Glomerular visceral epithelial cell (primary cell): ENCODE measurements at regions not wholly inside any gene's neighbourhood (a gene's known extent, or its start where the extent isn't known, plus 50 kb on each side); places are given as distances from the start of the nearest gene placed in this dataset.
A peak's percentile ranks its signal among the peaks of the same experiment; 100 is the strongest.
"Not testable (repeated sequence)": the region's sequence is repeated elsewhere in the genome, so short reads cannot be mapped to it uniquely, and the experiment has no call there.

Experiments used
- DNase-seq: peaks from one replicate; pipeline ENCODE4 v3.0.0-alpha.2; 2016; ENCODE audit errors: extremely low spot score

DNA sequence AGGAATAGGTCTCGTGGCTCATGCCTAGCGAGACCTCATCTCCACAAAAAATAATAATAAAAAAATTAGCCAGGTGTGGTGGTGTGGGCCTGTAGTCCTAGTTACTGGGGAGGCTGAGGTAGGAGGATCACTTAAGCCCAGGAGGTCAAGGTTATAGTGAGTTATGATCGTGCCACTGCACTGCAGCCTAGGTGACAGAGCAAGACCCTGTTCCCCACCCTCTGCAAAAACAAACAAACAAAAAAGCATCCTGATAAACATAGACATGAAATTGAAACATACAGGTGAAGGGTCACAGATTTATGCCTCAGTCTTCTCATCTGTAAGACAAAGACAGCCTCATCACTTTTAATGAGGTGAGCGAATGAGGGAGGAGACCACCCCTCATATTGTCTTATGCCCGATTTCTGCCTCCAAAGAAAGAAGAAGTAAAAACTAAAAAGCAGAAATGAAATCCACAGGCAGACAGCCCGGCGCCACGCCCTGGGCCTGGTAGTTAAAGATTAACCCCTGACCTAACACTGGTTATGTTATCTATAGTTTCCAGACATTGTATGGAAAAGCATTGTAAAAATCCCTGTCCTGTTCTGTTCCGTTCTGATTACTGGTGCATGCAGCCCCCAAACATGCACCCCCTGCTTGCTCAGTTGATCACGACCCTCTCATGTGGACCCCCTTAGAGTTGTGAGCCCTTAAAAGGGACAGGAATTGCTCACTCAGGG lies 138.5 kb downstream of the OR2B2 start:
- DNase-seq = not testable (repeated sequence)

DNA sequence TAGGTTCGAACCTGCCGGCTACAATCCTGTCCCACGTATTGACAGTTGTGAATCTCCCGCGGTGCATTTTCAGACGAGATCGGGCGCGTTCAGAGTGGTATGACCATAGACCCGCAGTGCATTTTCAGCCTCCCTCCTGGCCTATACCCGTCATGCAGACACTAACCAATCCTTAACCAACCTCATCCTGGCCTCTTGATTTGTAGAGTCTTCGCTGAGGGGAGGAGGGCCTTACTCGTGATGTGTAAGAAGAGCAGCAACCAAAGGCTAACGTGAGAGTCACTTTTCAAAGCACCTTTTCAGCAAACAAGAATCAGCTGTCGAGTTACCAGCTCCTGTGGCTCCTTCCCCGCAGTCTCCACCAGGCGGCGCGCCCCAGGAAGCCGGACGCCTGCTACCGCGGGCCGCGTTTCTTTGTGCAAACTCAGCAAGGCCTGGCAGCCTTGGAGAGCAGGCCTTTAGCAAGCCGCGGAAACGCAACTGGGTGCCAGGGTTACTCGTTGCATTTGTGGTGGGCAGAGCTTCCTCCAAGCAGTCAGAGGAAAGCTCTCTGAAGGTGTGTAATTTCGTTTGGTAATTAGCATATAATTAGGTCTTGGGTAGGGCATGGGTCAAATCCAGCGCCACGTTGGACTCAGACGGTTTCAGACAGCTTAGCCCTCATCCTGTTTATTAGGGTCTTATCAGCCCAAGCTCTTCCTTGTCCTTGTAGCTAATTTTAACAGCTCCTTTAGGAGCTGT lies 139.8 kb downstream of the OR2B2 start:
- peak; percentile 83 for DNase-seq

DNA sequence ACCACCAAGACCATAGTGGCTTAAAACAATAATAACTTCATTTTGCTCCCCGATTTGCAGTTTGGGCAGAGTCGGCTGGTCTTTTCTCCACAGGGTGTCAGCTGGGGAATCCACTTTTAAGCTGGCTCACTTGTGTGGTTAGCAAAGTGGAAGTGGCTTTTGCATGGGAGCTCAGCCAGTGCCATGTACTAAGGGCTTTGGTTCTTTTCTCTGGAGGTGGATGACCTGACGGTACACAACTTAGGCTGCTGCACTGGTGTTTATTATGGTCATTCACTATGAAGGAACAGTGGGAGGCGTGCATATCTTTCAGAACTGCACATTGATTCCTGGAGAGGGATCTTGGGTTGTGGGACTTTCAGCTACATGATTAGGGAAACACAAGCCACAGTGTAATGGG lies 141.0 kb downstream of the OR2B2 start:
- no peak for DNase-seq

DNA sequence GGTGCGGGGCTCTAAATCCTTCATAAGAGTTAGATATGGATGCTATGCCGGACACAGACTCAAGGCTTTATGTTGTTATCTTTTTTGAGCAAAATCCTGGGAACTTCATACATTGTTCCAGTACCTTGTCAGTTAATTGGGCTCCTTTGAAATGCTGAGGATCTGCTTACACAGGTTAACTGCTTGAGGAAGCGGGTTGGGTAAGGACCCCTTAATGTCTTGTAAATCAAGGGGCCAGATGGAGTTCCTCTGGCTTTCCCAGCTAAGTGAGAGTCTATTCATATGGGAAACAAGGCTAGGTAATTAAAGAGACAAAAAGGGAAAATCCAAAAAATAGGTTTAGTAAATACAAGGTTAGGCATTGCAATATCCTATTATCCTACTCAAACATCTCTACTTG lies 141.5 kb downstream of the OR2B2 start:
- no peak for DNase-seq

DNA sequence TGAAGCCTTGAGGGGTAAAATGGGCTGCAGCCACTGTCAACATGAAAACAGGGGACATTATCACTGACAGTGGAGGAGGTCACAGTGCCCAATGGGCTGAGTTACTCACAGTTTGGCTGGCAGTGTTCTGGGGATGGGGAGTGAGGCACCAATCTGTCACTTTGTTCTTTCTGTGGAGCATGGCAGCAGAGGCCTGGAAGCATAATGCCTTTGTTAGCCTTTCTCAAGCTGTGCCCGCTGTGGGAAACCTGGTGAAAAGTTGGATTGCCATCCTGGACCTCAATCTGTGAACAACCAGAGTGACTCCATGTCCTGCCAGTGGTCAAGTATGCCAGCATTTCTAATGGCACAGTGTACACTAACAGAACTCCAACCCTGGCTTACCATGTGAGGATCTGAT lies 143.6 kb downstream of the OR2B2 start:
- no peak for DNase-seq

DNA sequence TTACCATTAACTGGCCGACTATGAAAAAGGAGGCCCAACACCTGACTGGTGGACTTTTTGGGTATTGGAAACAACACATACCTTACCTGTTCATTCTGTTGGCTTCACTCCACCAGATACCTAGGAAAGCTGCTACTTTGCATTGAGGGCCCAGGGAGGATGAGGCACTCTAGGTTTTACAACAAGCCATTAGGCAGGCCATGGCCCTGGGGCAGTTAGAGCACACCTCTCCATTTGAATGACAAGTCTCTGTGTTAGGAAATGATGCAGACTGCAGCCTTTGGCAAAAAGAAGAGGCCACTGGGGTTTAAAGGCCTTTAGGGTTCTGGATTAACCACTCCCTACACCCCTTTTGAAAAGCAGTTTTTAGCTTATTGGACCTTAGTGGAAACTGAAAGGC lies 144.3 kb downstream of the OR2B2 start:
- no peak for DNase-seq

DNA sequence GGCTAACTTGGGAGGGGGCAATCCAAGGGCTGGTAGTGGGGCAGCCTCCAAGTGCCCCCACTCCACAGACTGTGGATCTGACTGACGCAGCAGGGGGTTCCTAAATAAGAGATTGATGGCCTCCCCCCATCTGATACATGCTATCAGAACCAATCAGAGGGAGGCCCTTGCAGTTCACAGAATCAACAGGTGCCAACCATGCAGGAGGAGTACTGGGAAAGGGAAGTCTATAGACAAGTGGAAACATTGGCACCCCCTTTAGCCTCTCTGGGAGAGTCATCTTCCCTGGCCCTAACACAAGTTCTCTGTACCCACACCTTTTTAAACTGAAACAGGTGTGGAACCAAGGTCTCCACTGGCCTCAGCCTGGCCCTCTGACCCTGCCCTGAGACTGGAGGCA lies 145.8 kb downstream of the OR2B2 start:
- DNase-seq = no peak

DNA sequence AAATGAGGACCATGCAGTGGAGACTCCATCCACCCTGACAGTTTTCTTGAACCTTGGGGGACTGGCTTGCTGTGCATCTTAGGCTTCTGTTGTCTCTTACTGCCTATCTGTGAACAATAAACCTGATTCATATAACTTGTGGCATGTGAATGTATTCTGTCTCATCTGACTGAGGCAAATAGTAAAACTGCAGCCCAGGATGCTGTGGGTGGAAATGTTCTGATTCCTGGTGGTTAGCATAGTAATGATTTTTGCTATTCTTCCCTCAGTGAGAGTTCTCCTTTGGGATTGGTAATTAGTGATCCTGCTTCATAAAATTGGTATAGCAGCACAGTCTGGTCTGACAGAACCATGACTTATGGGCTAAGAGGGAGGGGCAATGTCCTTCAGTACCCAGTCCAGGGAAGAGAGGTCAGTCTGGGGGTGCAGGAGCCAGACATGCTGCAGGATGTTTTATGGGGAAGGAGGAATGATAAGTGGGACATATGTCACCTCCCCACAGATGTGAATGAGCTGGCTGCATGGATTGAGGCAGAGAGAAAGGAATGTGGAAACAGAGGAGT lies 147.1 kb downstream of the OR2B2 start:
- DNase-seq = no peak

DNA sequence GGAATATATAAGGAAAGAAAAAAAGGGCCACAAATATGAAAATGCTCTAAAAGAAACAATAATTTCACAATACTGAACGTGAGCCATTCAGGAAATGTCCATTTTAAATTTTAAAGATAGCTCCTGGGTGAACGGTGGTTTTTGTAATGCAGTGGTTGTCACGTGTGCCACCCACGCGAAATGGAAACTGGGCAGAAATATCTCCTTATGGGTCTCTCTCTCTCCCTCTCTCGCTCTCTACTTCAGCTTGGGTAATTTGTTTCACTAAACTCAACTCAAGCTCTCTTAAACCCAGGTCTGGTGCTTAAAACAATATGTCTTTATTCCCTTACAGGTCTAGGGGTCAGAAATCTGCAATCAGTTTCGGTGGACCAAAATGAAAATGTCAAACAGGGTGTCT lies 150.8 kb downstream of the OR2B2 start:
- DNase-seq = no peak

DNA sequence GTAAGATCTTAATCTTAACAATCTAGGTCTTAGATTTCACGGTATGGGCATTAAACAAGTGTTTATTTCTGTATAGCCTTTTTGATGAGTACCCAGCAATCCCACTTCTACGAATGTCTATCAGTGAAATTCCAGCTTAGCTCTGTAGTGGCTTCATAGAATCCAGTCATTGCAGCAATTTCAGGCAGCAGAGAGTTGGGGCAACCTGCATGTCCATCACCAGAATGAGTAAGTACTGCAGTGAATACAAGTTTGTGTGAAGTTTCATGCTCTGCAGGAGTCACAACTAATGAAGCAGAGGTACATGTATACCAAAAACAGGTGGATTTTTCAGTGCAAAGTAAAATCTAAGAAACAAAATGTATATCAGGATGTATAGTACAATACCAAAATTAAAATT lies 151.7 kb downstream of the OR2B2 start:
- DNase-seq = no peak

DNA sequence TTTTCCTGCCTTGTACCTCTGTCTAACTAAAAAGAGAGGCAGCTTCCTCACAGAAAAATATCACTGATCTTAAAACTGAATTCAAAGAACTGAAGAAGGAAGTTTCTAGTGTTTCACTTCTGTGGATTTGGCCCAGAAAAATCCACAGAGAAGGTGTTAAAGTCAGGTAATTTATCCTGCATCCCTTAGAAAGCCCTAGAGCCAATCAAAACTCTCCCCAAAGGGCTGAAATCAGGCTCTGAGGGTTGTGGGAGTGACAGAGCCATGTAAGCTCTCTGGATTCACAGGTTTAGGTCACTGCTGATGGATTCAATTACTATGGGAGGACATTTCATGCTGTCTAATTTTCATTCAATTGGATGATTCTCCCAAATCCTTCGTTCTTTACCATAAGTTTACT lies 152.3 kb downstream of the OR2B2 start:
- no peak for DNase-seq

DNA sequence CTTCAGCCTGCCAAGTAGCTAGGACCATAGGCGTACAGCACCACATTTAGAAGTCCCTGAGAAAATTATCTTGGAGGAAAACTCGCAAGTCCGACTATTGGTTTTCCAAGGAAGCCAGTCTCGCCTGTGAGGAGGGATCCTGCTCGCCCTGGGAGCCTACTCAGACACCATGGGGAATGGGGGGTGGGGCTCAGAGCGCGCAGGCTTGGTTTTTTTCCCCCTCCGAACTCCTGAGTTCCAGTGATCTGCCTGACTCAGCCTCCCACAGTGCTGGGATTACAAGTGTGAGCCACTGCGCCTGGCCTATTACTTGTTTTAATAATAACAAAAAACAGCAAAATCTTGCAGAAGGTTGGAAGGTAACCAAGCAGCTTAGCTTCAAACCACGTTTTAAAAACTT lies 153.7 kb downstream of the OR2B2 start:
- no peak for DNase-seq

DNA sequence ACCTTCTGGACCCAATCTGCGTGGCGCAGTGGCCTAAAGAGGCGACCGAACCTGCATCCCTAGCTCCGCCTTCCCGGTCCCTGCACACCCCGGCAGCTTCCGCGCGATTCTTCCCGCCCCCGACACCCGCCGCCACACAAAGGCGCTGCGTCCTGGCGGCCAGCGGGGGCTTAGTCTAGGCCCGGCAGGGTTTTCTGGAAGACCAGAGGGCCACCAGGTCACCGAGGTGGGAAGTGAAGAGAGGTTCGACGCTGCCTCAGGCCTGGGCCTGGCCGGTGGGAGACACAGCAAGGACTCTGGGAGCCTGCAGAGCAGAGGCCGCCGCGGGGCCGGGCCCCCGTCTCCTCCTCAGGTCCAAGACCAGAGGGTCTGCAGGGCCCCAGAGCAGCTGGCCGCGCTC lies 154.9 kb downstream of the OR2B2 start:
- DNase-seq = no peak

DNA sequence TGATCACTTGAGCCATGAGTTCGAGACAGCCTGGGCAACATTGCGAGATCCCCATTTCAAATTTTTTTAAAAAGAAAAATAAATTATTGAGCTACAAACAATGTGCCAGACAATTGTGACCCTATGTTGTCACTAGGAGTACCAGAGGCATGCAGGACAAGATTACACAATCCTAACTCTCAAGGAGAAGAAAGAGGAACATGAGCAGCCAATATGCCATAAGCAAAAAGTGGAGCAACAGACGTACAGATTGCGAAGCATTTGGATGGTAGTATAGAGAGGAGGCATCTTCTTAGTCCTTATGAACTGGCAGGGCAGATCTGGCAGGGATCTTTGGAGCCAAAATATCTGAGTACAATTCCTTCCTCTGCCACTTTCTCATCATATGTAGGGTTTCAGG lies 156.4 kb downstream of the OR2B2 start:
- no peak for DNase-seq

DNA sequence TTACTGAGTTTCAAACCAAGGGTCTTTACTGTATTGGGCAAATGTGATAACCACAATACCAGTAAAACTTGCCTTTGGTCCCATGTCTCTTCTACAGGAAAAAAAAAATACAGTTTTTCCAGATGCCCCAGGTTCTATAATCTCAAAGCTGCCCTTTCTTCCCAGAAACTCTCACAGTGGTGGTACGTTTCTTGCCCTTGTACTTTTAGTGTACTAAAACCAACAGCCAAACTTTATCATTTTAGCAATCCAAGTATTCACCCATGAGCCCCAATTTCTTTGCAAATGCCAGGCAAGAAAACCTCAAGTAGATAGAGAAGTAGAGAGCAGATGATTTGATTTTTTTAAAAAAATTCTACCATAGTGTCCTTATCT lies 157.8 kb downstream of the OR2B2 start:
- no peak for DNase-seq

DNA sequence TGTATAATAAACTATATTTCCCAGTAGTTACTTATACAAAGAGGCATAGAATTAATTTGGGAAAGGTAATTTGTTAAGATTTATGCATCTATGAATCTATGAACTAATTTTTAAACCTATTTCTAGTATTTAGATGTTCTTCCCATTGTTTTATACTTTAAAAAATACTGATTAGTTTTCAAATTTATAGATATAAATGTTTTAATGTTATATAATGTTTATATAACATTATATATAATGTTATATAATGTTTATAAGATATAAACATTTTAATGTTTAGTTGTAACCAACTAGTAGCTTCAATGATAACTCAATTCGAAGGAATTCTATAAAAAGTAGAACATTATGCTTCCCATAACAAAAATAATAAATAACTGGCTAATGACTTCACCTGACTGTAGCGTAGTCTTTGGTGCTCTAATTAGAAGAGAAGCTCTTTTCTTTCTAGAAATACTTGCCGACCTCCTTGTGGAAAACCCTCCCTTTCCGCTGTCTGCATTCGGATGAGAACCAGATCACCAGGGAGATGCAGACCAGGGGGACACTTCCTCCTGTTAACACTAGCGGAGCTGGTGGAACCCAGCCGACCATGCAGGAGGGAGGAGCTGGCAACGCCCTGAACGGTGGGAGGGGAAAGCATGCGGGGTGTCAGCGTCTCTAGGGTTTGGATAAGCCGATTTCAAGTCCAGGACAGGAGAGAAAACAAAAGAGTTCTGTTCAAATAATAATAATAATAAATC lies 158.4 kb downstream of the OR2B2 start:
- peak; percentile 91 for DNase-seq

DNA sequence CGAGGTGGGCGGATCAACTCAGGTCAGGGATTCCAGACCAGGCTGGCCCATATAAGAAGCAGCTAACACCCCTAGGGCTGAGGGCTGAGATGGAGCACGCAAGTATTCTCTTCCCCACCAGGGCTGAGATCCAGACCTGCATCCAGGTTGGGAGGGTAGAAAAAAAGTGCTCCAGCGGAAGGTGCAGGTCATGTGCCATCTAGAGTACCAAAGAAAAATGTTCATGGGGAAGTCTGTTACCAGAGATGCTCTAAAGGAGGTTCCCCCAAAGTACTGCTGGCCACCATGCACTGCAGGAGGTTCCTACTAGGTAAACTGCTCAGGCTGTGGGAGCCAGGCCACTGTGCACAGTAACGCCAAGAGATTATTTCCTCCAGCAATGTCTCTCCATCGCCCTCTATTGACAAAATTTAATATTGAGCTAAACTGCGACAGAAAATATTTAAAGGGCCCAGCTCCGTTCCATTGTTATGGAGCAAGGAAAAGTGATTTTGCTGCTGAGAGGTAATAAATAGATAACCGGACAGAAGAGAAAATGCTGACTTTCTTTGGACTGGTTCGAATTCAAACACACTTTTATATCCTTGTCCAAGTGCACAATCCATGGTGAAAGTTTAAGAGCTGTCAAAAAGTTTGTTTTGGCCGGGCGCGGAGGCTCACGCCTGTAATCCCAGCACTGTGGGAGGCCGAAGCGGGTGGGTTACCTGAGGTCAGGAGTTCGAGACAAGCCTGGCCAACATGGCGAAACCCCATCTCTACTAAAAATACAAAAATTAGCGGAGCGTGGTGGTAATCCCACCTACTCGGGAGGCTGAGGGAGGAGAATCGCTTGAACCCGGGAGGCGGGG lies 159.9 kb downstream of the OR2B2 start:
- peak; percentile 85 for DNase-seq

DNA sequence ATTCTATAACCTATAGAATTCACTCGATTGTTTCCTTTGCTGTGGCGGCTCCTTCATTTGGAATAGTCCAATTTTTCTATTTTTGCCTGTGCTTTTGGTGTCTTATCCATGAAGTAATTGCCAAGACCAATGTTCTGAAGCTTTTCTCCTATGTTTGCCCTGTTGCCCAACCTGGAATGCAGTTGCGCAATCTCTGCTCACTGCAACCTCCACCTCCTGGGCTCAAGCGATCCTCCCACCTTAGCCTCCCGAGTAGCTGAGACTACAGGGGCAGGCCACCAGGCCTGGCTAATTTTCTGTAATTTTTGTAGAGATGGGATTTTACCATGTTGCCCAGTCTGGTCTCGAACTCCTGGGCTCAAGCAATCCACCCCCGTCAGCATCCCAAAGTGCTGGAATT lies 163.5 kb downstream of the OR2B2 start:
- no peak for DNase-seq

DNA sequence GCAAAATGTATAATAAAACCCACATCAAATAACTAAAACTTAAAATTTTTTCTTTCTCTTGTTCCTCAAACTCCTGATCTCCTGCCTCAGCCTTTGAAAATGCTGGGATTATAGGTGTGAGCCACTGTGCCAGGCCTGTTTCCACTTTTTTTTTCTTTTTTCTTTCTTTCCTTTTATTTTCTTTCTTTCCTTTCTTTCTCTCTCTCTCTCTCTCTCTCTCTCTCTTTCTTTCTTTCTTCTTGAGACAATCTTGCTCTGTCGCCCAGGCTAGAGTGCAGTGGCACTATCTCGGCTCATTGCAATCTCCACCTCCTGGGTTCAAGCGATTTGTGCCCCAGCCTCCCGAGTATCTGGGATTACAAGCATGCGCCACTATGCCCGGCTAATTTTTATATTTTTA lies 164.6 kb downstream of the OR2B2 start:
- DNase-seq = no peak

DNA sequence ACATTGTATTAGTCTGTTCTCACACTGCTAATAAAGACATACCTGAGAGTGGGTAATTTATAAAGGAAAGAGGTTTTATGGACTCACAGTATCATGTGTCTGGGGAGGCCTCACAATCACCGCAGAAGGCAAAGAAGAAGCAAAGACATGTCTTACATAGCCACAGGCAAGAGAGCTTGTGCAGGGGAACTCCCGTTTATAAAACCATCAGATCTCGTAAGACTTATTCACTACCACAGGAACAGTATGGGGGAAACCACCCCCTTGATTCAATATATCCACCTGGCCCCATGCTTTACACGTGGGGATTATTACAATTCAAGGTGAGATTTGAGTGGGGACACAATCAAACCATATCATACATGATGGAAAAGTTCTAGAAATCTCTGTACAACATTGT lies 165.3 kb downstream of the OR2B2 start:
- DNase-seq = not testable (repeated sequence)

DNA sequence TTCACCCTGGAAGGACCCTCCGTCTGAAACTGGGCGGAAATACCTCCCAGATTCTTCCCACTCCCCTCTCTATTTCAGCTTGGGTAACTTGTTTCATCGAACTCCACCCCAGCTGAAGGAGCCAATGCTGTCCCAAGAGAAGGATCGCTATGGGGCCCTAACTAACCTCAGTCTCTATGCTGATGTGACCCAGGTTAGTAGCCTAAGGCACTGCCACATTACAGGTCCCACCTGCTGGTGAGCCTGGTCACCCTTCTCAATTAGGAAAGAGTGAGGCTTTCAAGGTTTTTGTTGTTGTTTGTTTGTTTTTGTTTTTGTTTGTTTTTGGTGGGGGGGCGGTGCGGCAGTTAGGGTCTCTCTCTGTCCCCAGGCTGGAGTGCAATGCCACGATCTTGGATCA lies 168.4 kb downstream of the OR2B2 start:
- DNase-seq = no peak
